Stomach (tissue), 4 donors: ENCODE measurements at regions not wholly inside any gene's neighbourhood (a gene's known extent, or its start where the extent isn't known, plus 50 kb on each side); places are given as distances from the start of the nearest gene placed in this dataset.

Experiments used
- POLR2A ChIP-seq, 4 donors: fragments of 450-650 bp; IDR thresholded peaks; one replicate each; pipeline ENCODE4 v1.6.1; 2016; ENCODE audit warnings: antibody characterized with exemption in 4 of 4, control low read depth in 2 of 4, mild to moderate bottlenecking in 1 of 4, moderate library complexity in 1 of 4
- POLR2AphosphoS5 ChIP-seq, 3 donors: sonication (generic); formaldehyde crosslinking; IDR thresholded peaks; one replicate each; pipeline ENCODE4 v1.6.1; 2016; ENCODE audit warnings: antibody characterized with exemption in 3 of 3
- TF ChIP-seq, protein P1 (sequence below), 7 experiments: fragments of 450-650 bp in 4 of 7; fragments of 200-600 bp in 3 of 7; sonication (generic) in 3 of 7; IDR thresholded peaks; one replicate each; pipeline ENCODE4 v1.5.1; 2016 to 2019; ENCODE audit warnings: antibody characterized with exemption in 7 of 7, control low read depth in 2 of 7, mild to moderate bottlenecking in 1 of 7

GRCh38 chrX:74063426-74064155 lies 211.1 kb upstream of the XIST start:
- TF ChIP-seq POLR2AphosphoS5 (IDR thresholded peaks at IDR 0.05) (no peak), POLR2A (IDR thresholded peaks at IDR 0.05) (no peak)
- TF ChIP-seq, protein P1, sequence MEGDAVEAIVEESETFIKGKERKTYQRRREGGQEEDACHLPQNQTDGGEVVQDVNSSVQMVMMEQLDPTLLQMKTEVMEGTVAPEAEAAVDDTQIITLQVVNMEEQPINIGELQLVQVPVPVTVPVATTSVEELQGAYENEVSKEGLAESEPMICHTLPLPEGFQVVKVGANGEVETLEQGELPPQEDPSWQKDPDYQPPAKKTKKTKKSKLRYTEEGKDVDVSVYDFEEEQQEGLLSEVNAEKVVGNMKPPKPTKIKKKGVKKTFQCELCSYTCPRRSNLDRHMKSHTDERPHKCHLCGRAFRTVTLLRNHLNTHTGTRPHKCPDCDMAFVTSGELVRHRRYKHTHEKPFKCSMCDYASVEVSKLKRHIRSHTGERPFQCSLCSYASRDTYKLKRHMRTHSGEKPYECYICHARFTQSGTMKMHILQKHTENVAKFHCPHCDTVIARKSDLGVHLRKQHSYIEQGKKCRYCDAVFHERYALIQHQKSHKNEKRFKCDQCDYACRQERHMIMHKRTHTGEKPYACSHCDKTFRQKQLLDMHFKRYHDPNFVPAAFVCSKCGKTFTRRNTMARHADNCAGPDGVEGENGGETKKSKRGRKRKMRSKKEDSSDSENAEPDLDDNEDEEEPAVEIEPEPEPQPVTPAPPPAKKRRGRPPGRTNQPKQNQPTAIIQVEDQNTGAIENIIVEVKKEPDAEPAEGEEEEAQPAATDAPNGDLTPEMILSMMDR (IDR thresholded peaks at IDR 0.05) = no peak
